ENCODE measurements at regions not wholly inside any gene's neighbourhood (a gene's known extent, or its start where the extent isn't known, plus 50 kb on each side); places are given as distances from the start of the nearest gene placed in this dataset.
"Not testable (repeated sequence)": the region's sequence is repeated elsewhere in the genome, so short reads cannot be mapped to it uniquely, and the experiment has no call there.

- Histone ChIP-seq H3K9me3 (no peaks in the 10 kb centered on the region), H3K4me3 (no peak overlapping the region), H3K36me3 (no peaks in the 10 kb centered on the region), H3K27me3 (no peaks in the 10 kb centered on the region), H3K27ac (no peak overlapping the region), H3K4me1 (no peaks in the 10 kb centered on the region)
- TF ChIP-seq POLR2A (IDR thresholded peaks at IDR 0.05), result no peak
- TF ChIP-seq CTCF (IDR thresholded peaks at IDR 0.05), result no peak
- intact Hi-C loops (cut with DNase I), result no loop called here
- ATAC-seq (no peak), DNase-seq (no peak)
- WGBS (ENCODE audit: insufficient coverage, low coverage, low lambda C conversion rate, missing lambda C conversion rate), result 76% methylated on average over 6 of the region's 6 CpGs
Observed at GRCh38 chr1:81259625-81260411, 540.9 kb upstream of the ADGRL2 start.

GRCh38 chr1:81254560-81254959 lies 546.2 kb upstream of the ADGRL2 start:
- no peaks in the 10 kb centered on the region for H3K9me3 ChIP-seq
- intact Hi-C loops (cut with DNase I), result no loop called here
- ATAC-seq (no peak), DNase-seq (no peak)
- H3K27ac ChIP-seq, result no peak overlapping the region
- no peaks in the 10 kb centered on the region for H3K27me3 ChIP-seq
- WGBS (ENCODE audit: insufficient coverage, low coverage, low lambda C conversion rate, missing lambda C conversion rate), result 55% methylated on average over 2 of the region's 2 CpGs
- no peaks in the 10 kb centered on the region for H3K36me3 ChIP-seq
- no peak for TF ChIP-seq POLR2A (IDR thresholded peaks at IDR 0.05)
- TF ChIP-seq CTCF (IDR thresholded peaks at IDR 0.05), result no peak
- H3K4me3 ChIP-seq, result no peak overlapping the region
- H3K4me1 ChIP-seq, result no peaks in the 10 kb centered on the region

GRCh38 chr1:81254068-81254467 lies 546.7 kb upstream of the ADGRL2 start:
- H3K27me3 ChIP-seq, result no peaks in the 10 kb centered on the region
- H3K4me3 ChIP-seq, result no peak overlapping the region
- no peak for TF ChIP-seq POLR2A (IDR thresholded peaks at IDR 0.05)
- no peak for TF ChIP-seq CTCF (IDR thresholded peaks at IDR 0.05)
- no peaks in the 10 kb centered on the region for H3K9me3 ChIP-seq
- WGBS (ENCODE audit: insufficient coverage, low coverage, low lambda C conversion rate, missing lambda C conversion rate), result 83% methylated on average over 2 of the region's 2 CpGs
- no peak for DNase-seq
- ATAC-seq, result no peak
- no peak overlapping the region for H3K27ac ChIP-seq
- no peaks in the 10 kb centered on the region for H3K4me1 ChIP-seq
- intact Hi-C loops (cut with DNase I), result no loop called here
- no peaks in the 10 kb centered on the region for H3K36me3 ChIP-seq

GRCh38 chr1:81252471-81253151 lies 548.1 kb upstream of the ADGRL2 start:
- H3K36me3 ChIP-seq, result no peaks in the 10 kb centered on the region
- no peaks in the 10 kb centered on the region for H3K27me3 ChIP-seq
- no peaks in the 10 kb centered on the region for H3K9me3 ChIP-seq
- H3K4me3 ChIP-seq, result no peak overlapping the region
- no peaks in the 10 kb centered on the region for H3K4me1 ChIP-seq
- no peak overlapping the region for H3K27ac ChIP-seq
- intact Hi-C loops (cut with DNase I), result no loop called here
- ATAC-seq (no peak), DNase-seq (no peak)
- TF ChIP-seq CTCF (IDR thresholded peaks at IDR 0.05) (no peak), POLR2A (IDR thresholded peaks at IDR 0.05) (no peak)

GRCh38 chr1:81250825-81251224 lies 549.9 kb upstream of the ADGRL2 start:
- 46% methylated on average over 3 of the region's 5 CpGs for WGBS (ENCODE audit: insufficient coverage, low coverage, low lambda C conversion rate, missing lambda C conversion rate)
- ATAC-seq; DNase-seq; H3K36me3 ChIP-seq; H3K4me1 ChIP-seq; H3K27ac ChIP-seq; H3K9me3 ChIP-seq; H3K4me3 ChIP-seq; intact Hi-C loops (cut with DNase I); H3K27me3 ChIP-seq: not testable (repeated sequence)

- DNase-seq; H3K4me3 ChIP-seq; ATAC-seq; H3K4me1 ChIP-seq; intact Hi-C loops (cut with DNase I); H3K9me3 ChIP-seq; H3K27me3 ChIP-seq; H3K27ac ChIP-seq; H3K36me3 ChIP-seq: not testable (repeated sequence)
- 89% methylated on average over 5 of the region's 6 CpGs for WGBS (ENCODE audit: insufficient coverage, low coverage, low lambda C conversion rate, missing lambda C conversion rate)
Observed at GRCh38 chr1:81245084-81245715, 555.5 kb upstream of the ADGRL2 start.

GRCh38 chr1:81244612-81245011 lies 556.1 kb upstream of the ADGRL2 start:
- ATAC-seq; H3K4me3 ChIP-seq; H3K36me3 ChIP-seq; H3K4me1 ChIP-seq; H3K27ac ChIP-seq; H3K27me3 ChIP-seq; H3K9me3 ChIP-seq; DNase-seq; intact Hi-C loops (cut with DNase I): not testable (repeated sequence)
- WGBS (ENCODE audit: insufficient coverage, low coverage, low lambda C conversion rate, missing lambda C conversion rate), result 81% methylated on average over 3 of the region's 3 CpGs

Measured in right lobe of liver (tissue), 6 donors.